GM03348 (cell line): ENCODE measurements at regions not wholly inside any gene's neighbourhood (a gene's known extent, or its start where the extent isn't known, plus 50 kb on each side); places are given as distances from the start of the nearest gene placed in this dataset.
"Not testable (repeated sequence)": the region's sequence is repeated elsewhere in the genome, so short reads cannot be mapped to it uniquely, and the experiment has no call there.

ENCODE experiments used
- DNase-seq: peaks from one replicate; pipeline ENCODE4 v3.0.0; 2012; ENCODE audit warnings: low spot score

GRCh38 chr2:221997683-221998082, 301.1 kb downstream of the PAX3 start:
- no peak for DNase-seq

- peak; percentile 27 for DNase-seq
Measured at GRCh38 chr2:221997100-221997499, 301.7 kb downstream of the PAX3 start.

- no peak for DNase-seq
Measured at GRCh38 chr2:221994926-221995325, 303.9 kb downstream of the PAX3 start.

GRCh38 chr2:221984376-221984775, 314.4 kb downstream of the PAX3 start:
- DNase-seq: not testable (repeated sequence)

GRCh38 chr2:221981912-221982470, 316.8 kb downstream of the PAX3 start:
- no peak for DNase-seq

GRCh38 chr2:221975151-221975550, 323.6 kb downstream of the PAX3 start:
- DNase-seq: no peak

- DNase-seq: no peak
Measured at GRCh38 chr2:221973902-221974301, 324.9 kb downstream of the PAX3 start.

- no peak for DNase-seq
Measured at GRCh38 chr2:221973502-221973901, 325.3 kb downstream of the PAX3 start.

GRCh38 chr2:221972813-221973478, 325.9 kb downstream of the PAX3 start:
- DNase-seq: no peak

- no peak for DNase-seq
Measured at GRCh38 chr2:221970389-221970788, 328.4 kb downstream of the PAX3 start.

- no peak for DNase-seq
Measured at GRCh38 chr2:221969830-221970144, 329.0 kb downstream of the PAX3 start.

- peak; percentile 78 for DNase-seq
Measured at GRCh38 chr2:221969087-221969829, 329.5 kb downstream of the PAX3 start.

- no peak for DNase-seq
Measured at GRCh38 chr2:221962186-221962585, 336.6 kb downstream of the PAX3 start.

GRCh38 chr2:221961561-221961960, 337.2 kb downstream of the PAX3 start:
- DNase-seq: no peak

- no peak for DNase-seq
Measured at GRCh38 chr2:221958224-221958623, 340.6 kb downstream of the PAX3 start.

GRCh38 chr2:221948076-221948475, 350.7 kb downstream of the PAX3 start:
- no peak for DNase-seq

- DNase-seq: not testable (repeated sequence)
Measured at GRCh38 chr2:221944452-221944851, 354.3 kb downstream of the PAX3 start.

GRCh38 chr2:221943076-221943810, 355.6 kb downstream of the PAX3 start:
- peak; percentile 3 for DNase-seq

- no peak for DNase-seq
Measured at GRCh38 chr2:221931251-221931991, 359.3 kb upstream of the EPHA4 start.

GRCh38 chr2:221929259-221929658, 357.2 kb upstream of the EPHA4 start:
- DNase-seq: no peak

- no peak for DNase-seq
Measured at GRCh38 chr2:221926327-221926726, 354.2 kb upstream of the EPHA4 start.

- no peak for DNase-seq
Measured at GRCh38 chr2:221924576-221924975, 352.5 kb upstream of the EPHA4 start.
